MCF 10A (cell line): ENCODE measurements at regions not wholly inside any gene's neighbourhood (a gene's known extent, or its start where the extent isn't known, plus 50 kb on each side); places are given as distances from the start of the nearest gene placed in this dataset.

Experiments
- BruUV-seq: library from RNA; stranded (reverse); fragments of 400-500 nt; replicated peaks from 2 replicates; lab custom pipeline; 2021; lab: Mats Ljungman, UMichigan
- CTCF ChIA-PET: fragments of 300-600 bp; sonication (Branson Sonifier 250); formaldehyde crosslinking; extraction: SDS; loops from one replicate; lab custom pipeline; 2021; ENCODE audit warnings: antibody characterized with exemption, inconsistent platforms; lab: Yijun Ruan, JAX
- POLR2A ChIA-PET: fragments of 300-600, 350-650 bp; sonication (Branson Sonifier 250); formaldehyde crosslinking; extraction: SDS; loops from one replicate; lab custom pipeline; 2020; ENCODE audit warnings: antibody characterized with exemption, inconsistent platforms; lab: Yijun Ruan, JAX
- DNase-seq: peaks from one replicate; pipeline ENCODE4 v3.0.0-alpha.2; 2018; ENCODE audit not compliant: unreplicated experiment
- H3K27ac Mint-ChIP-seq: one replicate; pipeline ENCODE4 v1.8.0; 2022; ENCODE audit warnings: mild to moderate bottlenecking, low read depth, mixed read lengths; ENCODE audit not compliant: unreplicated experiment
- H3K27me3 Mint-ChIP-seq: one replicate; pipeline ENCODE4 v1.8.0; 2022; ENCODE audit warnings: mixed read lengths; ENCODE audit not compliant: insufficient read depth, unreplicated experiment
- H3K36me3 Mint-ChIP-seq: one replicate; pipeline ENCODE4 v1.8.0; 2022; ENCODE audit warnings: mild to moderate bottlenecking, moderate library complexity, mixed read lengths; ENCODE audit not compliant: insufficient read depth, unreplicated experiment
- H3K4me1 Mint-ChIP-seq: one replicate; pipeline ENCODE4 v1.8.0; 2022; ENCODE audit warnings: mixed read lengths; ENCODE audit not compliant: insufficient read depth, unreplicated experiment
- H3K4me3 Mint-ChIP-seq: one replicate; pipeline ENCODE4 v1.8.0; 2022; ENCODE audit warnings: mild to moderate bottlenecking, moderate library complexity, mixed read lengths; ENCODE audit not compliant: unreplicated experiment
- H3K9me3 Mint-ChIP-seq: one replicate; pipeline ENCODE4 v1.8.0; 2022; ENCODE audit warnings: mixed read lengths; ENCODE audit not compliant: unreplicated experiment
- CTCF ChIP-seq: fragments of 200-600 bp; IDR thresholded peaks from one replicate; pipeline ENCODE4 v1.8.0; 2022; ENCODE audit warnings: antibody characterized with exemption, mild to moderate bottlenecking; ENCODE audit not compliant: unreplicated experiment
- intact Hi-C: fragments of 100-400 bp; cut with micrococcal nuclease; formaldehyde crosslinking; loops from 2 replicates; pipeline ENCODE4 v1.14.1; 2022

- Mint-ChIP-seq H3K4me1 (no peaks in the 10 kb centered on the region), H3K27me3 (peaks cover 48% of the 10 kb centered on the region), H3K27ac (no peak overlapping the region), H3K9me3 (no peaks in the 10 kb centered on the region), H3K36me3 (no peaks in the 10 kb centered on the region), H3K4me3 (no peak overlapping the region)
- no peak for DNase-seq
- BruUV-seq: no TSS peak
- POLR2A ChIA-PET: no interaction called here
- CTCF ChIA-PET: interaction anchor here (0.7 to 6.0 kb wide), 5 partner anchors 14 to 1493 kb away, joined by 3 to 34 read pairs (median 7); partner anchors contain the start of gene MC3R
- TF ChIP-seq CTCF: no peak
- intact Hi-C loops: loop anchor here (10.0 kb wide), 1 partner anchor 1949 kb away; no protein-coding TSS in a partner anchor
These were observed 75.1 kb upstream of the MC3R start for GRCh38 chr20:56173438-56173837.

GRCh38 chr20:56174416-56174815 lies 74.1 kb upstream of the MC3R start:
- no peaks in the 10 kb centered on the region for H3K9me3 Mint-ChIP-seq
- no peak overlapping the region for H3K27ac Mint-ChIP-seq
- no peak for TF ChIP-seq CTCF
- H3K27me3 Mint-ChIP-seq: peaks cover 55% of the 10 kb centered on the region
- H3K4me3 Mint-ChIP-seq: no peak overlapping the region
- H3K4me1 Mint-ChIP-seq: no peaks in the 10 kb centered on the region
- H3K36me3 Mint-ChIP-seq: no peaks in the 10 kb centered on the region
- BruUV-seq: no TSS peak
- intact Hi-C loops: loop anchor here (10.0 kb wide), 1 partner anchor 1950 kb away; no protein-coding TSS in a partner anchor
- no peak for DNase-seq
- ChIA-PET POLR2A (interaction anchor here (0.6 kb wide), 1 partner anchor 1049 kb away, joined by 3 read pairs; no protein-coding TSS in a partner anchor), CTCF (interaction anchor here (0.6 to 2.2 kb wide), 7 partner anchors 13 to 1527 kb away, joined by 3 to 14 read pairs (median 3); partner anchors contain the start of gene MC3R)

GRCh38 chr20:56175884-56176283 lies 72.6 kb upstream of the MC3R start:
- ChIA-PET POLR2A (no interaction called here), CTCF (interaction anchor here (0.7 to 5.3 kb wide), 4 partner anchors 11 to 1495 kb away, joined by 3 to 28 read pairs (median 7); no protein-coding TSS in a partner anchor)
- Mint-ChIP-seq H3K27ac (no peak overlapping the region), H3K36me3 (no peaks in the 10 kb centered on the region), H3K27me3 (peaks cover 67% of the 10 kb centered on the region), H3K4me1 (no peaks in the 10 kb centered on the region), H3K4me3 (no peak overlapping the region), H3K9me3 (no peaks in the 10 kb centered on the region)
- TF ChIP-seq CTCF: no peak
- intact Hi-C loops: loop anchor here (10.0 kb wide), 1 partner anchor 1951 kb away; no protein-coding TSS in a partner anchor
- no peak for DNase-seq
- no TSS peak for BruUV-seq

- H3K4me1 Mint-ChIP-seq: no peaks in the 10 kb centered on the region
- no peaks in the 10 kb centered on the region for H3K9me3 Mint-ChIP-seq
- peaks cover 65% of the 10 kb centered on the region for H3K27me3 Mint-ChIP-seq
- POLR2A ChIA-PET: no interaction called here
- CTCF ChIA-PET: interaction anchor here (0.6 to 5.3 kb wide), 3 partner anchors 9 to 1113 kb away, joined by 3 to 28 read pairs (median 3); no protein-coding TSS in a partner anchor
- H3K4me3 Mint-ChIP-seq: no peak overlapping the region
- TF ChIP-seq CTCF: no peak
- no TSS peak for BruUV-seq
- intact Hi-C loops: loop anchor here (10.0 kb wide), 1 partner anchor 1953 kb away; no protein-coding TSS in a partner anchor
- DNase-seq: no peak
- H3K36me3 Mint-ChIP-seq: no peaks in the 10 kb centered on the region
- no peak overlapping the region for H3K27ac Mint-ChIP-seq
These were observed 70.3 kb upstream of the MC3R start for GRCh38 chr20:56178219-56178618.
